ENCODE measurements at regions not wholly inside any gene's neighbourhood (a gene's known extent, or its start where the extent isn't known, plus 50 kb on each side); places are given as distances from the start of the nearest gene placed in this dataset.

DNA sequence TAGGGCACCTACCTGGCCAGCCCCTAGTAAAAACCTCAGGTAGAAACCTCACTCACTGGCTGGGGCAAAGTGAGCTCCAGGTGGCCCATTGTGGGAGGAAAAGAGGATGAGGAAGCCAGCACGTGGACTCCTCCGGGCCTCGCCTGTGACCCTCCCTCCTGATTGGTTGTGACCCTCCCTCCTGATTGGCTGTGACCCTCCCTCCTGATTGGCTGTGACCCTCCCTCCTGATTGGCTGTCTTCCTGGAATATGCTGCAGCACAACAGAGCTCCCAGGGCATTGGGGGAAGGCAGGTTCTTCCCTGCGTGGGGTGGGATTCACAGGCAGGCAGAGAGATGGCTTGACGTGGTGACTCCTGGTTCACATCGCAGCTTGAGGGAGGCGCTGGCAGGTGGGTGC is 343.0 kb downstream of the GLRX3 start:
- no peak for TF ChIP-seq HOXA7 (CRISPR knock-in tag; IDR thresholded peaks at IDR 0.05)
- TF ChIP-seq RCOR1 (IDR thresholded peaks at IDR 0.05; ENCODE audit: low read depth, low read length) = no peak
- TF ChIP-seq RFX5 (IDR thresholded peaks at IDR 0.05) = no peak
- TF ChIP-seq RAD21 (conservative IDR thresholded peaks at IDR 0.05 in 1 of 2, IDR thresholded peaks at IDR 0.05 in 1 of 2) = no peak
- TF ChIP-seq, protein P1, sequence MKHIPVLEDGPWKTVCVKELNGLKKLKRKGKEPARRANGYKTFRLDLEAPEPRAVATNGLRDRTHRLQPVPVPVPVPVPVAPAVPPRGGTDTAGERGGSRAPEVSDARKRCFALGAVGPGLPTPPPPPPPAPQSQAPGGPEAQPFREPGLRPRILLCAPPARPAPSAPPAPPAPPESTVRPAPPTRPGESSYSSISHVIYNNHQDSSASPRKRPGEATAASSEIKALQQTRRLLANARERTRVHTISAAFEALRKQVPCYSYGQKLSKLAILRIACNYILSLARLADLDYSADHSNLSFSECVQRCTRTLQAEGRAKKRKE (CRISPR knock-in tag; IDR thresholded peaks at IDR 0.05; ENCODE audit: low read depth) = no peak
- TF ChIP-seq JUN (IDR thresholded peaks at IDR 0.05) = no peak
- ChIA-PET POLR2A (no interaction called here), CTCF (interaction anchor here (0.8 to 1.5 kb wide), 2 partner anchors 17 to 144 kb away, joined by 3 to 4 read pairs; no protein-coding TSS in a partner anchor)
- Histone ChIP-seq H3K9me3 (no peaks in the 10 kb centered on the region), H3K4me2 (no peak overlapping the region), H3K4me1 (no peaks in the 10 kb centered on the region), H3K27ac (no peak overlapping the region), H3K4me3 (no peak overlapping the region)
- WGBS (ENCODE audit: missing lambda C conversion rate) = 8% methylated on average over 7 of the region's 7 CpGs
- ATAC-seq (no peak), FAIRE-seq (no peak), DNase-seq (ENCODE audit: low read depth in 1 of 2, low spot score in 1 of 2) (no peak)

DNA sequence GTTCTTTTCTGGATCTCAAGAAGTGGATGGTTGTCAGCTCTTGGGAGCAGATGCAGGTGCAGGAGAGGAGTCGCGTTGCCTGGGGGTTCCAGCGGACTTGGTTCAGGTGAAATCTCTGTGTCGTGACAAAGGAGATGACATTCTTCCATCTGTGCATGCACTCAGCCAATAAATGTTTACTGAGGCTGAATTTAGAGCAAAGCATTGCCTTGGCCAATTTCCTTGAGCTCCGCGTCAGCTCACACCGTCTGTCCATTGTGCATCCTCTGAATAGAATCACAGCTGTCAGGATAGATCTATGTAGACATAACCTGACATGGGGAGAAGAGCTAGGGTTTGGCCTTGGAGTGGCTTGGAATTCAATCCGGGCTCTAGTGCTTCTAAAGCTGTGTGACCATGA is 343.7 kb downstream of the GLRX3 start:
- no peaks in the 10 kb centered on the region for H3K4me1 ChIP-seq
- H3K9me3 ChIP-seq = no peaks in the 10 kb centered on the region
- ChIA-PET POLR2A (no interaction called here), CTCF (interaction anchor here (0.8 kb wide), 1 partner anchor 143 kb away, joined by 4 read pairs; no protein-coding TSS in a partner anchor)
- 31% methylated on average over 8 of the region's 8 CpGs for WGBS (ENCODE audit: missing lambda C conversion rate)
- no peak overlapping the region for H3K4me3 ChIP-seq
- ATAC-seq (no peak), DNase-seq (ENCODE audit: low read depth in 1 of 2, low spot score in 1 of 2) (no peak), FAIRE-seq (no peak)
- no peak for TF ChIP-seq ZNF302 (CRISPR knock-in tag; IDR thresholded peaks at IDR 0.05)
- no peak for TF ChIP-seq HEYL (CRISPR knock-in tag; IDR thresholded peaks at IDR 0.05)
- no peak for TF ChIP-seq CHD2 (IDR thresholded peaks at IDR 0.05; ENCODE audit: low read length, partially characterized antibody)
- TF ChIP-seq ESRRA (IDR thresholded peaks at IDR 0.05; ENCODE audit: borderline replicate concordance, low read length) = no peak
- TF ChIP-seq PHF8 (IDR thresholded peaks at IDR 0.05; ENCODE audit: borderline replicate concordance, low read depth) = no peak
- no peak for TF ChIP-seq TP53 (CRISPR knock-in tag; IDR thresholded peaks at IDR 0.05)
- no peak for TF ChIP-seq NFE2L2 (conservative IDR thresholded peaks at IDR 0.05; ENCODE audit: low read length)
- H3K4me2 ChIP-seq = no peak overlapping the region
- no peak overlapping the region for H3K27ac ChIP-seq

DNA sequence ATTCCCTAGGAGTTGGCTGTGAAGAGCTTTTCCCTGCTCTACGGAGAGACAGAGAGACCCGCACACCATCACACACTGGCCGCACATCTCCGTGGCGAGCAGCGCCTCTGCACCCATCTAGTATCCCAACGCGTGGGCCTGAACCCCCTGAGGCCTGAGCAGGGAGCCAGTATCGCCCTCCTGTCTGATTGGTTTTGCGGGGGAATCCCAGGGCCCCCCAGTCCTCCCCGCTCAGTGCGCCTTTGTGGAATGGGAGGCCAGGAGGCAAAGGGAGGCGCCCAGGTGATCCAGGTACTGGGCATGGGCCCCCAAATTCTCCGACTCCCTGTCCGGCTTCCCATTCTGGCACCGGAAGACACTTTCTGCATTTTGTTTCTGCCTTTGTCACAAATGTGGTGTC is 344.3 kb downstream of the GLRX3 start:
- FAIRE-seq (no peak), DNase-seq (ENCODE audit: low read depth in 1 of 2, low spot score in 1 of 2) (no peak), ATAC-seq (no peak)
- TF ChIP-seq POLR2AphosphoS2 (conservative IDR thresholded peaks at IDR 0.05; ENCODE audit: low read length) = no peak
- TF ChIP-seq JUN (IDR thresholded peaks at IDR 0.05) = no peak
- no peak for TF ChIP-seq RNF2 (IDR thresholded peaks at IDR 0.05; ENCODE audit: borderline replicate concordance, low read depth)
- TF ChIP-seq HOXB13 (CRISPR knock-in tag; IDR thresholded peaks at IDR 0.05; ENCODE audit: low read depth) = no peak
- no peak for TF ChIP-seq PHF8 (IDR thresholded peaks at IDR 0.05; ENCODE audit: borderline replicate concordance, low read depth)
- TF ChIP-seq NR3C1 (IDR thresholded peaks at IDR 0.05) = no peak
- no peak for TF ChIP-seq RARB (CRISPR knock-in tag; IDR thresholded peaks at IDR 0.05)
- no peak for TF ChIP-seq KDM1A (IDR thresholded peaks at IDR 0.05; ENCODE audit: low read depth)
- TF ChIP-seq FOSB (CRISPR knock-in tag; IDR thresholded peaks at IDR 0.05) = no peak
- no peak for TF ChIP-seq HEYL (CRISPR knock-in tag; IDR thresholded peaks at IDR 0.05)
- no peak for TF ChIP-seq ESRRA (IDR thresholded peaks at IDR 0.05; ENCODE audit: borderline replicate concordance, low read length)
- TF ChIP-seq FOSL2 (IDR thresholded peaks at IDR 0.05) = no peak
- TF ChIP-seq FOSL2 (CRISPR knock-in tag; IDR thresholded peaks at IDR 0.05) = no peak
- no peak for TF ChIP-seq MAZ (IDR thresholded peaks at IDR 0.05; ENCODE audit: borderline replicate concordance, low read depth, low read length)
- no peak for TF ChIP-seq HOXB5 (CRISPR knock-in tag; IDR thresholded peaks at IDR 0.05)
- TF ChIP-seq, protein P2, sequence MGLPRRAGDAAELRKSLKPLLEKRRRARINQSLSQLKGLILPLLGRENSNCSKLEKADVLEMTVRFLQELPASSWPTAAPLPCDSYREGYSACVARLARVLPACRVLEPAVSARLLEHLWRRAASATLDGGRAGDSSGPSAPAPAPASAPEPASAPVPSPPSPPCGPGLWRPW (IDR thresholded peaks at IDR 0.05) = no peak
- TF ChIP-seq SREBF2 (IDR thresholded peaks at IDR 0.05) = no peak
- Histone ChIP-seq H3K4me3 (no peak overlapping the region), H3K27ac (no peak overlapping the region), H3K4me1 (no peaks in the 10 kb centered on the region), H3K9me3 (no peaks in the 10 kb centered on the region), H3K4me2 (no peak overlapping the region)
- CTCF ChIA-PET = no interaction called here
- POLR2A ChIA-PET = no interaction called here
- WGBS (ENCODE audit: missing lambda C conversion rate) = 55% methylated on average over 16 of the region's 16 CpGs

Measured in A549 (cell line).